HG03571 (cell line): ENCODE measurements at regions not wholly inside any gene's neighbourhood (a gene's known extent, or its start where the extent isn't known, plus 50 kb on each side); places are given as distances from the start of the nearest gene placed in this dataset.
"Not testable (repeated sequence)": the region's sequence is repeated elsewhere in the genome, so short reads cannot be mapped to it uniquely, and the experiment has no call there.

Source experiments
- ATAC-seq: cut with Tn5 transposase; IDR thresholded peaks from one replicate; pipeline ENCODE4 v1.9.1; 2021; ENCODE audit not compliant: unreplicated experiment

- not testable (repeated sequence) for ATAC-seq
These were observed 362.1 kb downstream of the HS3ST1 start for GRCh38 chr4:11066584-11066983.

- ATAC-seq: not testable (repeated sequence)
These were observed 368.1 kb downstream of the HS3ST1 start for GRCh38 chr4:11060637-11061036.

- not testable (repeated sequence) for ATAC-seq
These were observed 370.4 kb upstream of the CLNK start for GRCh38 chr4:11054937-11055336.

GRCh38 chr4:11053601-11054220 is 369.1 kb upstream of the CLNK start:
- ATAC-seq: no peak

- ATAC-seq: no peak
These were observed 366.6 kb upstream of the CLNK start for GRCh38 chr4:11051181-11051580.

GRCh38 chr4:11050766-11051165 is 366.2 kb upstream of the CLNK start:
- no peak for ATAC-seq

GRCh38 chr4:11049001-11049400 is 364.4 kb upstream of the CLNK start:
- no peak for ATAC-seq

- no peak for ATAC-seq
These were observed 358.2 kb upstream of the CLNK start for GRCh38 chr4:11042760-11043159.

GRCh38 chr4:11039634-11040131 is 355.1 kb upstream of the CLNK start:
- ATAC-seq: no peak

GRCh38 chr4:11038926-11039325 is 354.4 kb upstream of the CLNK start:
- no peak for ATAC-seq

GRCh38 chr4:11037637-11038036 is 353.1 kb upstream of the CLNK start:
- ATAC-seq: no peak

- ATAC-seq: no peak
These were observed 343.8 kb upstream of the CLNK start for GRCh38 chr4:11028334-11028733.

GRCh38 chr4:11021333-11021732 is 336.8 kb upstream of the CLNK start:
- no peak for ATAC-seq

GRCh38 chr4:11019451-11020240 is 335.1 kb upstream of the CLNK start:
- no peak for ATAC-seq

GRCh38 chr4:11014199-11014598 is 329.6 kb upstream of the CLNK start:
- ATAC-seq: no peak

GRCh38 chr4:11013094-11013664 is 328.6 kb upstream of the CLNK start:
- no peak for ATAC-seq

GRCh38 chr4:11011249-11011648 is 326.7 kb upstream of the CLNK start:
- ATAC-seq: no peak

- ATAC-seq: no peak
These were observed 326.1 kb upstream of the CLNK start for GRCh38 chr4:11010624-11011023.

GRCh38 chr4:11009281-11009680 is 324.7 kb upstream of the CLNK start:
- no peak for ATAC-seq

GRCh38 chr4:11005300-11005699 is 320.7 kb upstream of the CLNK start:
- no peak for ATAC-seq

- ATAC-seq: no peak
These were observed 320.2 kb upstream of the CLNK start for GRCh38 chr4:11004818-11005217.

- ATAC-seq: no peak
These were observed 318.4 kb upstream of the CLNK start for GRCh38 chr4:11002961-11003360.
